ENCODE measurements at regions not wholly inside any gene's neighbourhood (a gene's known extent, or its start where the extent isn't known, plus 50 kb on each side); places are given as distances from the start of the nearest gene placed in this dataset.
A peak's percentile ranks its signal among the peaks of the same experiment; 100 is the strongest.

GRCh38 chr13:70874636-70875035 lies 766.4 kb upstream of the KLHL1 start:
- no peak for DNase-seq

GRCh38 chr13:70864731-70865130 lies 756.5 kb upstream of the KLHL1 start:
- DNase-seq: no peak

GRCh38 chr13:70856711-70857110 lies 748.5 kb upstream of the KLHL1 start:
- peak; percentile 73 for DNase-seq

- no peak for DNase-seq
Observed at GRCh38 chr13:70856025-70856424, 747.8 kb upstream of the KLHL1 start.

- no peak for DNase-seq
Observed at GRCh38 chr13:70849222-70849621, 741.0 kb upstream of the KLHL1 start.

GRCh38 chr13:70844391-70845108 lies 736.3 kb upstream of the KLHL1 start:
- no peak for DNase-seq

- DNase-seq: no peak
Observed at GRCh38 chr13:70842062-70842644, 733.9 kb upstream of the KLHL1 start.

- DNase-seq: no peak
Observed at GRCh38 chr13:70841240-70842061, 733.2 kb upstream of the KLHL1 start.

- DNase-seq: no peak
Observed at GRCh38 chr13:70835371-70835770, 727.1 kb upstream of the KLHL1 start.

GRCh38 chr13:70829748-70830147 lies 721.5 kb upstream of the KLHL1 start:
- DNase-seq: no peak

- no peak for DNase-seq
Observed at GRCh38 chr13:70817576-70817975, 709.3 kb upstream of the KLHL1 start.

GRCh38 chr13:70816853-70817252 lies 708.6 kb upstream of the KLHL1 start:
- DNase-seq: no peak

GRCh38 chr13:70814684-70815083 lies 706.4 kb upstream of the KLHL1 start:
- no peak for DNase-seq

- no peak for DNase-seq
Observed at GRCh38 chr13:70812481-70812880, 704.2 kb upstream of the KLHL1 start.

- no peak for DNase-seq
Observed at GRCh38 chr13:70809588-70809987, 701.3 kb upstream of the KLHL1 start.

GRCh38 chr13:70798385-70798784 lies 690.1 kb upstream of the KLHL1 start:
- DNase-seq: no peak

- no peak for DNase-seq
Observed at GRCh38 chr13:70795484-70795883, 687.2 kb upstream of the KLHL1 start.

- no peak for DNase-seq
Observed at GRCh38 chr13:70792121-70792520, 683.9 kb upstream of the KLHL1 start.

- no peak for DNase-seq
Observed at GRCh38 chr13:70789751-70790150, 681.5 kb upstream of the KLHL1 start.

- DNase-seq: no peak
Observed at GRCh38 chr13:70788074-70788473, 679.8 kb upstream of the KLHL1 start.

GRCh38 chr13:70784207-70784989 lies 676.1 kb upstream of the KLHL1 start:
- no peak for DNase-seq

- DNase-seq: no peak
Observed at GRCh38 chr13:70769817-70770216, 661.6 kb upstream of the KLHL1 start.

- DNase-seq: no peak
Observed at GRCh38 chr13:70758932-70759331, 650.7 kb upstream of the KLHL1 start.
